HG03159 (cell line): ENCODE measurements at regions not wholly inside any gene's neighbourhood (a gene's known extent, or its start where the extent isn't known, plus 50 kb on each side); places are given as distances from the start of the nearest gene placed in this dataset.

Experiments
- ATAC-seq: cut with Tn5 transposase; IDR thresholded peaks from one replicate; pipeline ENCODE4 v1.9.1; 2021; ENCODE audit warnings: mild to moderate bottlenecking, moderate library complexity; ENCODE audit not compliant: unreplicated experiment

DNA sequence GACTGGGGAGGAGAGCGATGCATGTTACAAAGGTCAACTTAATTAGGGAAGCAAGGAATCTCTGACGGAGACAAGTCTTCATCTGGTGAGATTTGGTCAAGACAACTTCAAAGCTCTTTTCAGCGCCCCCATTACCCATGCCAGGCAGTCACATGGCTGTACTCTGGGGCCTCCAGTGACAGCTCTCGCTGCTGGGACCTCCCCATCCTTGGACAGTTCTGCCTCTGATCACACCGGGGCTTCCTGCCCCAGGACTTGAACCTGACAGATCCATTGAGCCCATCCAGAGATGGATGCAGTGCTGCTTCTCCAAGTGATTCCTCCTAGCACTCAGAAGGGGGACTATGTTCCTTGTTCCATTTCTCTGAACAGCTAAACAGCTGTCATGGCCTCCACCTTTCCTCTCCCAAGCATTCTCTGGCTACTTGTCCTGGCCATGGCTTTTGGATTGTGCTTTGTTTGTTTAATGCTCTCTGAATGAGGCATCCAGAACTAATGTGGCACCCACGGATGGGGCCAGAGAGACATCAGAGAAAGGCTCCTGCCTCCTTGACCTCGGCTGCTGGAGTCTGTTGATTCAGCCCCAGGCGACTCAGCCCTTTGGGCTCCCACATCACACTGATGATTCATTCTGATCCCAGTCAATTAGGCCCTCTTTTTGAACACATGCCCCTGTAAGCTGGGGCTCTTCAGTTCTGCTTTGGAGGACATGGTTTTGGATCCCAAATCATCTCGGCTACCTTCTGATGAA lies 122.1 kb upstream of the ADAMTS16 start:
- ATAC-seq = no peak

DNA sequence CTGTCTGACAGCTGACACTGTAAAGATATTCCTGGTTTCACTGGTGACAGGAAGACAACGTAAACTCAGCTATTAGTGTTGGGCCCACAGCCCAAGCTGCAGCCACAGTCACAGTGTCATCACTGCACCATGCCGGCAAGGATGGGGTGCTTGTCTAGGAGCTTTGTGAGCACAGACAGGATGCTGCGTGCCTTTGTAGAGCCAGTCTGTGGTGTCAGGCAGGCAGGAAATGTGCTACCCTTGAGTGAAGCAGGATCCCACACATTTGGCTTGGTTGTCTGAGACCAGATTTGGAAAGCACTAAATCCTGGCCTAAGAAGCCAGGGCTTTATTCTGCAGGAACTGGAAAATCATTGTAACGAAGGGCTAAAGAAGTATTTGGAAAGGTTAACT lies 121.6 kb upstream of the ADAMTS16 start:
- no peak for ATAC-seq

DNA sequence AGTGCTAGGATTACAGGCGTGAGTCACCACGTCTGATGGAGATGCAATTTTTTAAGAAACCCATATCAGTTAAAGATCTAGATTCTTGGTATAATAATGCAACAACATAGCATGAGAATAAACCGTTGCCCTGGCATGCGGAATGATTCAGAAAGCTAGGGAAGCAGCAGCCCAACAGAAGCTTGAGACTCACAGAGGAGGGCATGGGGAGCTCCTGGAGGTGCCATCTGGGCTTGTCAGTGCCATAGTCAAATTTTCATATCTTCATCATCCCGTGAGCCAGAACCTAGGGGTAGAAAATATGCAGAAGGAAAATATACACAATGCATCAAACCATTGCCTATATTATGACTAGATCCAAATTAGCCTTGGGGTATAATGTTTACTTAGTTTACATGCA lies 118.7 kb upstream of the ADAMTS16 start:
- ATAC-seq = no peak

DNA sequence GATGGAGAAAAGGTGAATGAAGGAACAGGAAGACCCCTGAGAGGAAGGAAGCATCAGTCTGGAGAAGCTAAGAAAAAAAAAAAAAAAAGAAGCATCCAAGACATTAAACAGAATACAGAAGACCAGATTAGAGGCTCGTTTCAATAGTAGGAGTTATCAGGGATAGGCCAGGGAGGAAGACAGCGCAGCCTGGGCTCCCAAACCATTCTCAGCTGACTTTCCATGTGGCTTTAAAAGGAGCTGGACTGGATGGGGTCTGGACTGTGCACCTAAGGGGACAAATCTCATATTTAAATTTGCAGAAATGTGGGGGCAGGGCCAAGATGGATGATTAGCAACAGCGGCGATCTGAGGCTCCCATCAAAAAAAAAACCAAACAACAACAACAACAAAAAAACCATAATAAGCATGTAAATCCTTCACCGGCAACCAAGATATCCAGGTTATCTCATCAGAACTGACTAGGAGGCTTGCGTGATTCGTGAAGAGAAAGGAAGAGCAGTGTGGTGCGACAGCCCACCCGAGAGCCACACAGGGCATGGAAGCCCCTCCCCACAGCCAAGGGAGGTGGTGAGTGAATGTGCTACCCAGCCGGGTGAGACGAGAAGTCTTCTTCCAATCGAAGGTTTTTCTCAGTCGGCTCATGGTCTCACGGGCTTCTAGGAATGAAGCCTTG lies 114.9 kb upstream of the ADAMTS16 start:
- no peak for ATAC-seq

DNA sequence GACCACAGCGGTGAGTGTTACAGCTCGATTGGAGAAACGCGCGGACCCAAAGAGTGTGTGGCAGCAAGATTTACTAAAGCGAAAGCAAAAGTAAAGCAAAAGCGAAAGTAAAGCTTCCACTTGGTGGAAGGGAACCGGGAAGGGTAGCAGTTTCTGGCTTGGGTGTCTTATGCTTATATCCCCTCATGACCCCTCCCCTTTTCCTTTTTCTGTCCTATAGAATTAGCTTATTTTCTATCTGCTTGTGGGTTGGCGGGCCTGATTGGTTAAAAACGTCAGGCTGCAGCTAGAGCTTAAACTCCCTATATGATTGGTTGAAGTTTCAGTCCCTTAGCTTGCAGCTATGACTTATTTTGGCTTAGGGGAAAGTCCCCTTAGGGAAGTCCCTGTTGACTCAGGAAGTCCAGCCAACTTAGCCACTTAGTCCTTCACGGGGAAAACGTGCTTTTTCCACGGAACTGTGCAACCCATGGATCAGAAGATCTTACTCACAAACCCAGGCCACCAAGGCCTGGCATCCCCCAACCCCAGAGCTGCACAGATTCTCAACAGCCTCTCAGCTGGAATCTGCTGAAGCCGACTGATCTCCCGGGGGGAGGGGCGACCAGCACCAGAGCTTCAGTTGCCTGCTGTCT lies 114.2 kb upstream of the ADAMTS16 start:
- ATAC-seq = no peak

DNA sequence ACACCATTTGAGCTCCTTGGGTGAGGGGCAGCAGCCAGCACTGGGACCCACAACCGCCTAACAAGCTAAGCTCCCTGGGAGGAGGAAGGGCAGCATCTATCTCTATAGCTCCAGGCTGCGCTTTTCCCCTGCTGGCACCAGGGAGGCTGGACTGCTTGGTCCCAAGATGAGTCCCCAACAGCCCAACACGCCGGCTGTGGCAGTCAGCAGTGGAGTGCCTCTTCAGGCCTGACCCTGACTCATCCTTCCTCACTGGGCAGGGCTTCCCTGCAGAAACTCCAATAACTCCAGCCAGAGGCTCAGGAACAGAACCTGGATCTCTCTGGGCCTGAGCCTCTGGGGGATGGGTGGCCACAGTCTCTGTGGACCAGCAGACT lies 113.7 kb upstream of the ADAMTS16 start:
- no peak for ATAC-seq

DNA sequence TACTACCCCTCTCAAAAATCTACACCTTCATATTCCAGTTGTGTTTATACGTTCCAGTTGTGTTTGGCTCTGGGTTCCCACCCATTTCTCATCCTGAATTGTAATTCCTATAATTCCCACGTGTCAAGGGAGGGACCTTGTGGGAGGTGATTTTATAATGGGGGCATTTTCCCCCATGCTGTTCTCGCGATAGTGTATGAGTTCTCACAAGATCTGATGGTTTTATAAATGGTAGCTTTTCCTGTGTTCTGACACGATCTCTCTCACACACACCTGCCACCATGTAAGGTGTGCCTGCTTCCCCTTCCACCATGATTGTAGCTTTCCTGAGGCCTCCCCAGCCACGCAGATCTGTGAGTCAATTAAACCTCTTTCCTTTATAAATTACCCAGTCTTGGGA lies 108.5 kb upstream of the ADAMTS16 start:
- ATAC-seq = no peak

DNA sequence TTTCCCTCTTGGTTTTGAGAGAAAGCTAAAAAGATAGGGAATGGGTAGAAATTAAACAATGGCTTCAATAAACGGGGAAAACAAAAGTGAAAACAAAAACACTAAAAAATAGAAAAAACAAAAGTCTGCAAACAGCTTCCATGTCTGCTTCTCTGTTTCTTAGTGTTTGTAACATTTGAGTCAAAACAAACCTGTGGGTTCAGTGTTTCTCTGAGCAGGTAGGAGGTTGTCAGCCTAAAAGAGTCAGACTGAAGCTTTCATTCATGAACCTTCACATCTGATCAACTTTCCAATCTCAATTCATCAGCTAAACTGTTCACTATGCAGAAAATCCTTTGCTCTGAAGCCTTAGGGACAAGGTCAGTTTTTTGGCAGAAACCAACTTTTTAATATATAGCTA lies 102.5 kb upstream of the ADAMTS16 start:
- ATAC-seq = no peak

DNA sequence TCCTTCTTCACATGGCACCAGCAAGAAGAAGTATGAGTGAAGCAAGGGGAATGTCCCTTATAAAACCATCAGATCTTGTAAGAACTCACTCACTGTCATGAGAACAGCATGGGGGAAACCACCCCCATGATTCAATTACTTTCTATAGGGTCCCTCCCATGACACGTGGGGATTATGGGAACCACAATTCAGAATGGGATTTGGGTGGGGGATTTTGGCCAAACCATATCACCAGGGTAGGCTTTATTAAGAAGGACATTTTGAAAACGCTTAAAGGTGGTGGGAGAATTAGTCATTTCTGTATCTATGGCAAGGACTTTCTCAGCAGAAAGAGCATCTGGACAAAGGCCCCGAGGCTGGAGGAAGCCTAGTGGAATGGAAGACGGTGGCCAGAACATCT lies 100.2 kb upstream of the ADAMTS16 start:
- no peak for ATAC-seq

DNA sequence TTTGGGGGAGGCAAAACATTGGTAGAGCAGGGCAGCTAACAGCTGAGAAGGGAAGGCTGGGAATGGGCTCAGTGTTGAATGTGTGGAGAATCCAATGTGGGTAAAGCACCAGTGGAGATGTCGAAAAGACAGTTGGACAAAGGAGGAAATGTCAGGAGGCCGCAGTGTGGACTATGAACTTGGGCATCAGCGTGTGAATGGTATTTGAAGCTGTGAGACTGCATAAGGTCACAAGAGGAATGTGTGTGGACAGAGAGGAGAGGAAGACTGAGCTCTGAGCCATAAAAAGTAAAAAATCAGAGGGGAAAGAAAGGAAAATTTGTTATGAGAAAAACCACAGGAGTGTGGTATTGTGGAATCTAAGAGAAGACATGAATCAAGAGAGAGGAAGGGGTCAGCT lies 99.4 kb upstream of the ADAMTS16 start:
- ATAC-seq = no peak

DNA sequence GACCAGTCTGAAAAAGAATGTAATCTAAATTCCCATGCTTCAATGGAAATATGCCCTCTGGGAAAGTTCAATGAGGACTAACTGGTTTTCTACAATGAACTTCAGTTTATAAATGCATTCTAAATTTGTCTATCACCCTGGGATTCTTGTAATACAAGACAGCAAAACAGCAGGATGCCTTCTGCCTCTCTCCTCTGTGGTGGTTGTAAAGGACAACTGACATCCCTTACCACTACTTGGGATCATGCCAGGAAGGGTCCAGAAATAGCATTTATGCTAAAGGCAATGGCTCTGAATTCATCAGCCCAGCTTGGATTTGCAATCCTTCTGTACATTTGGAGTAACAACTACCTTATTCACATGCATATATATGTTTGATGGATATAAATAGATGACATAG lies 97.3 kb upstream of the ADAMTS16 start:
- ATAC-seq = no peak

DNA sequence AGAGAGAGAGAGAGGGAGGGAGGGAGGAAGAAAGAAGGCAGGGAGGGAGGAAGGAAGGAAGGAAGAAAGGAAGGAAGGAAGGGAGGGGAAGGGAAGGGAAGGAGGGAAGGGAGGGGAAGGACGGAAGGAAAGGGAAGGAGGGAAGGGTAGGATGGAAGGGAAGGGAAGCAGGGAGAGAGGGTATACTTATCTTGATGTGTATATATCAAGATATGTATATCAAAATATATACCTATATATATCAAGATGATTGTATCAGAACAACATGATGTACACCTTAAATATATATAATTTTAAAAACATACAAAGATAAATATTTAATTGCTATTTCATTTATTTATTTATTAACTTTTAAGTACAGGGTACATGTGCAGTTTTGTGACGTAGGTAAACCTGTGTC lies 96.8 kb upstream of the ADAMTS16 start:
- no peak for ATAC-seq

DNA sequence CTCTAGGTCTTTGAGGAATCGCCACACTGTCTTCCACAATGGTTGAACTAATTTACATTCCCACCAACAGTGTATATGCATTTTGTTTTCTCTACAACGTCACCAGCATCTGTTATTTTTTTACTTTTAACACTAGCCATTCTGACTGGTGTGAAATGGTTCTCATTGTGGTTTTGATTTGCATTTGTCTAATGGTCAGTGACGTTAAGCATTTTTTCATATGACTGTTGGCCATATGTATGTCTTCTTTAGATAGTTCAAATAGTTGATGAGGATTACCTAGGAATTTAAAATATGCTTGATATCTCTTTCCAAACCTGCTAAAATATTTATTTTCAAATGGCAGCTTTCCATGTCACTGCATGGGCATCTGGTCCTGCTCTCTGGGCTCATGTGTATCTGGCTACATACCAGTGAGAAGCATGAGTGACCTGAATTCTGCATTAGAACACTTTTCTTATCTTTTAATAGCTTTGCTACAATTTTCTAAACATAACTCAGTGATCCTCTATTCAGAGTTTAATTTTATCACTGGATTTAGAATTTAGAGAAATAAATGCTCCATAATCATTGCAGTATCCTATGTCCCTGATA lies 95.8 kb upstream of the ADAMTS16 start:
- ATAC-seq = no peak

DNA sequence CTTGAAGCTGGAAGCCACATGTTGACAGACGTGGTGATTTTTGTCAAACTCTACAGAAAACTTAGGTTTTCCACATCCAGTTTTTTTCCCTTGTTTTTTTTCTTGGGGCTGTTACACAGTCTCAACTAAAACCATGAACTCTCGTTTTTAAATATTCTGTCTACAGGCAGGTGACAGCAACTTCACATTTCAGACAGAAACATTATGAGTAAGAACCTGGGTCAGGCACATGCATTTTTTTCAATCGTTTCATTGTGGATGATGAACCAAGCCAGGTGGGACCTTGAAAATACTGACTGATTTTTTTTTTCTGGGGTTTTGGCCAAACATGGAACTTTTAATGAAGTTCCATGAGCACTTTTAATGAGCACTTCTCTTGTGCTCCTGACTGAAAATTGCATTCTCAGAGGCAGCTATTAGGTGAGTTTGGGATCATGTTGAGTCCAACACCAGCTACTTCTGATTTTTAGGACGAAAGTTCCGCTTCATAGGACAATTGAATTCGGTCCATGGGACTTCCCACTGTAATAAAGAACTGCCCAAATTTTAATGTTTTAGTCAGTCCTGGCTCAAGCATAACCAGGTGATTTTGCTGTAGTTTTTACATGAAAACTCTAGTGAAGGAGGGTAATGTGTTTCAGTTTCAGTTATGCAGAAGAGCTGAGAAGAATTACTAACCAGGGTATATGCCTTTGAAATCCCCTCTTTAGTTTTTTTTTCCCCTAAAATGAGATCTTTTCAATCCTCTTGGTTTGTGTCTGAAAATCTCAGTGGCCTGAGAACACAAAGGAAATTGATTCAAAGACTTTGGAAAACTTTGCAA lies 93.2 kb upstream of the ADAMTS16 start:
- peak; percentile 89 for ATAC-seq

DNA sequence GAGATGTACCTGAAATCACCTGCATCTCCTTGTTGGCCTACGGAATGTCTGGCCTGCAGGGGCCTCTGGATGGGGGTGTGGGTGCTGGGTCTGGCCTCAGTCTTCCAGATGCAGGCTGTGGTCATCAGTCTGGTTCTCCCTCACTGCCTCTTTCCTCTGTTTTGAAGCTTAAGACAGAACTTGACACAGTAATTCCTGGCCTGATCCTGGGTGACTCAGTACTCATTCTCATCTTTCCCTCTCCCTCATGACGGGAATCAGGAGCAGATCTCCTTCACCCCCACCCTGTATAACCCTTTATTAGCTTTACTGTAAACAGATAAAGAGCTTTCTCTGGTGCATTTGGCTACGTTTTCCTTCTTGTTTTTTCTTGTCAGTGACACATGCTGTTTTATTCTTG lies 89.3 kb upstream of the ADAMTS16 start:
- ATAC-seq = no peak

DNA sequence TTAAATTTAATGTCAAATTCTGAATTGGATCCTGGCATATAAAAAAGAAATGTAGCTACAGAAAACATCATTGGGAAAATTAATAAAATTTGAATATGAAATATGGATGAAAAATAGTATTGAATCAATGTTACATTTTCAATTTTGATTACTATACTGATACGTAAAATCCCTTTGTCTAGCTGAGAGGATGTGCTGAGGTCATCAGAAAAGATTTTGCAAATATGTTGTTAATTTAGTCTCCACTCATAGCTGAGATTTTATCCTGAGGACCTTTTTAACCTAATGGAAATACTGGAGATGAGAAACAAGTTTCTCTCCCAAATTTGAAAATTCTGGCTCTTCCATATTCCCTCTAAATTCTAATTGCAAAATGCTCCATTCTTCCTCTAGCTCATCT lies 84.4 kb upstream of the ADAMTS16 start:
- ATAC-seq = no peak

DNA sequence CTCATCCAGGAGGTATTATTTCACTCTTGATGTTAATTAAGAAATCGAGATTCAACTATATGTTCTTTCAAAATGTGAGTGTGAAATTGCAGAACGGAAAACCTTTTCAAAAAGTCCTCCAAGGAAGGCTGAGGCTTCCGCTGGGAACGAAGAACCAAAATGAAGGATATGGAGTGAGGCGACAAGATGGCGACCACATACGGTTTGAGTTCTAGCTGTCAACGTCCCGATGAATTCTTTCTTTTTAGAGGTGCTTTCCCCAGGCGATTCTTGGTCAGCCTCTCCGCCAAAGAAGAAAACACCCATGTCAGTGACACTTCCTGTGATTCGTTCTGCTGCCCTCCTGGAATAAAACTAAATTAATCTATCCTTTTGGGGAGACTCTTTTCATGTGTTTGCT lies 78.3 kb upstream of the ADAMTS16 start:
- no peak for ATAC-seq

DNA sequence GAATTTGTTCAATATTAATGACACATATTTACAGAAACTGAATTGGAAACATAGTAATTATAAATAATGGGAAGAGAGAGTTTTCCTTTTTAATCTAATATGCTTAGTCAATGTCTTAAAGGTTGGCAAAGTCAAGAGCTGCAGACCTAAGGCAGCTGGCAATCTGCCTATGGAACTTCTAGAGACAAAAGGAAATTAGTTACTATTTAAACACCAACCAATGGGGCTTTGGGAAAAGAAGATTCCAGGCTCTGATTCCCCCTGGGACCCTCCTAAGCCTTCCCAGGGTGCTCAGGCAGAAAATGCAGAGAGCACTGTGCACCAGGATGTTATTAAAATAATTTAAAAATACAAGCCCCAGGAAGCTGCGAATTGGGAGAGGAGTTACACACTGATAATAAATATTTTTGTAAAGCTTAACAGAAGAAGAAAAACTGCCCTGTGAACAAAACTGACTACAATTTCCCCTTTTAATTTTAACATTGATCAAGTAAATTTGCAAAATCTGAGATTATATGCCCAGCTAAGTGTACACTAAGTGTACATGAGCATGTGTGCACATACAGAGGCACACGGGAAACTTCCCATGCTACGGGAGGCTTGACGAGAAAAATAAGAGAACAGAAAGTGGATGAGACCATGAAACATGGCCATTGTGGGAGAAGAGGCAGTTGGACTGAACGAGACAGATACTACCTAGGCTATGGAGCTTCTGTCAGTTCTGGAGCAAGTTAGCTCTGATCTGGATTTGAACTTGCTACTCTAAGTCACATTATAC lies 77.4 kb upstream of the ADAMTS16 start:
- no peak for ATAC-seq

DNA sequence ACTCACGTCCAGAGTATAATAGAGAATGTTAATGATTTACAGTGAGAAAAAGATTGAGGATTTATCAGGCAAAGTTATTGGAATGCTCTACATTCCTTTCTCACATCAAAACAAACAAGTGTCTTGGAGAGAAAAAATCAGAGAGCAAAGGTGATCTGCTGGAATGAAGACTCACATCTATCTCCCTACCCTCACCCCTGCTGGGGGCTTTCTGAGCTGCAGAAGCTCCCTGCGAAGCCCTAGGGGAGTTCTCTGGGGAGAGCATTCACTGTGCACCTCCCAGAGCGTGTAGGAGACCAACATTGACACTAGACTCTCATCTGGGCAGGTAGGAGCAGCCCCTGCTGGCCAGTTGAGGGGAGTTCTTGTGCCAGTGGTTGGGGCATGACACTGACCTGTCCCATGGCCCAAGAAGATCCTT lies 76.6 kb upstream of the ADAMTS16 start:
- no peak for ATAC-seq

DNA sequence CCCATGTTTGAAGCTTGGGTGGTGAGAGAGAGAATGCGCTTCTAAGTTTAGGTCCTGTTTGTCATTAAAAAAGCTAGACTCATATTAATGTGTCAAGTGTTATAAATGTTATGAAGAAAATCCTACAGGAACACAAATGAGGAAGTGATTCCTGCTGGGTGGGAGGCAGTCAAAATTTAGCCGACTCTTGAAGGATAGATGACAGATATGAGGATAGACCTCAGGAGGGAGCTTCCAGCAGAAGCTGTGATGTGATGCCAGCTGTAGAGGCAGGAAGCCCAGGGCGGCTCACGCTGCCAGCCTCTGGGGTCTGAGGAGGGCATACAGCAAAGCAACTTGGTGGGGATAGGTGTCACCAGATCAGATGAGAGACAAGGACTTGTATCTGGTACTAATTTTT lies 74.7 kb upstream of the ADAMTS16 start:
- no peak for ATAC-seq
